ENCODE measurements at regions not wholly inside any gene's neighbourhood (a gene's known extent, or its start where the extent isn't known, plus 50 kb on each side); places are given as distances from the start of the nearest gene placed in this dataset.

- no peak for DNase-seq (ENCODE audit: low spot score)
- Mint-ChIP-seq H3K36me3 (ENCODE audit: low read depth) (no peaks in the 10 kb centered on the region), H3K27me3 (ENCODE audit: low read depth) (no peaks in the 10 kb centered on the region), H3K4me1 (ENCODE audit: low read depth) (no peaks in the 10 kb centered on the region), H3K4me3 (ENCODE audit: unreplicated experiment) (no peak overlapping the region), H3K27ac (ENCODE audit: unreplicated experiment) (no peak overlapping the region), H3K9me3 (ENCODE audit: low read depth) (peaks cover 4% of the 10 kb centered on the region)
- TF ChIP-seq CTCF (IDR thresholded peaks at IDR 0.05): no peak
Measured at GRCh38 chr16:17777408-17777863, 306.7 kb upstream of the XYLT1 start.

GRCh38 chr16:17776888-17777287 is 306.1 kb upstream of the XYLT1 start:
- no peak for DNase-seq (ENCODE audit: low spot score)
- Mint-ChIP-seq H3K4me3 (ENCODE audit: unreplicated experiment) (no peak overlapping the region), H3K4me1 (ENCODE audit: low read depth) (no peaks in the 10 kb centered on the region), H3K36me3 (ENCODE audit: low read depth) (no peaks in the 10 kb centered on the region), H3K27me3 (ENCODE audit: low read depth) (no peaks in the 10 kb centered on the region), H3K27ac (ENCODE audit: unreplicated experiment) (no peak overlapping the region), H3K9me3 (ENCODE audit: low read depth) (peaks cover 8% of the 10 kb centered on the region)
- TF ChIP-seq CTCF (IDR thresholded peaks at IDR 0.05): no peak

GRCh38 chr16:17776465-17776864 is 305.7 kb upstream of the XYLT1 start:
- no peaks in the 10 kb centered on the region for H3K4me1 Mint-ChIP-seq (ENCODE audit: low read depth)
- H3K36me3 Mint-ChIP-seq (ENCODE audit: low read depth): no peaks in the 10 kb centered on the region
- no peak for TF ChIP-seq CTCF (IDR thresholded peaks at IDR 0.05)
- no peak overlapping the region for H3K27ac Mint-ChIP-seq (ENCODE audit: unreplicated experiment)
- no peaks in the 10 kb centered on the region for H3K27me3 Mint-ChIP-seq (ENCODE audit: low read depth)
- no peak overlapping the region for H3K4me3 Mint-ChIP-seq (ENCODE audit: unreplicated experiment)
- no peak for DNase-seq (ENCODE audit: low spot score)
- H3K9me3 Mint-ChIP-seq (ENCODE audit: low read depth): peaks cover 8% of the 10 kb centered on the region

- no peaks in the 10 kb centered on the region for H3K27me3 Mint-ChIP-seq (ENCODE audit: low read depth)
Measured at GRCh38 chr16:17775061-17775460, 304.3 kb upstream of the XYLT1 start.

GRCh38 chr16:17773698-17774101 is 302.9 kb upstream of the XYLT1 start:
- Mint-ChIP-seq H3K27ac (ENCODE audit: unreplicated experiment) (no peak overlapping the region), H3K36me3 (ENCODE audit: low read depth) (no peaks in the 10 kb centered on the region)
- DNase-seq (ENCODE audit: low spot score): no peak

More at GRCh38 chr16:17775061-17775460, 304.3 kb upstream of the XYLT1 start:
- Mint-ChIP-seq H3K36me3 (ENCODE audit: low read depth) (no peaks in the 10 kb centered on the region), H3K9me3 (ENCODE audit: low read depth) (peaks cover 14% of the 10 kb centered on the region), H3K27ac (ENCODE audit: unreplicated experiment) (no peak overlapping the region), H3K4me1 (ENCODE audit: low read depth) (no peaks in the 10 kb centered on the region), H3K4me3 (ENCODE audit: unreplicated experiment) (no peak overlapping the region)
- no peak for DNase-seq (ENCODE audit: low spot score)
- no peak for TF ChIP-seq CTCF (IDR thresholded peaks at IDR 0.05)

More at GRCh38 chr16:17773698-17774101, 302.9 kb upstream of the XYLT1 start:
- peaks cover 5% of the 10 kb centered on the region for H3K4me1 Mint-ChIP-seq (ENCODE audit: low read depth)
- H3K4me3 Mint-ChIP-seq (ENCODE audit: unreplicated experiment): no peak overlapping the region
- H3K9me3 Mint-ChIP-seq (ENCODE audit: low read depth): peaks cover 18% of the 10 kb centered on the region
- H3K27me3 Mint-ChIP-seq (ENCODE audit: low read depth): no peaks in the 10 kb centered on the region
- no peak for TF ChIP-seq CTCF (IDR thresholded peaks at IDR 0.05)
